HG02852 (cell line): ENCODE measurements at regions not wholly inside any gene's neighbourhood (a gene's known extent, or its start where the extent isn't known, plus 50 kb on each side); places are given as distances from the start of the nearest gene placed in this dataset.
A peak's percentile ranks its signal among the peaks of the same experiment; 100 is the strongest.

Experiments
- ATAC-seq: cut with Tn5 transposase; IDR thresholded peaks from one replicate; pipeline ENCODE4 v1.9.1; 2021; ENCODE audit warnings: mild to moderate bottlenecking, moderate library complexity; ENCODE audit not compliant: unreplicated experiment

DNA sequence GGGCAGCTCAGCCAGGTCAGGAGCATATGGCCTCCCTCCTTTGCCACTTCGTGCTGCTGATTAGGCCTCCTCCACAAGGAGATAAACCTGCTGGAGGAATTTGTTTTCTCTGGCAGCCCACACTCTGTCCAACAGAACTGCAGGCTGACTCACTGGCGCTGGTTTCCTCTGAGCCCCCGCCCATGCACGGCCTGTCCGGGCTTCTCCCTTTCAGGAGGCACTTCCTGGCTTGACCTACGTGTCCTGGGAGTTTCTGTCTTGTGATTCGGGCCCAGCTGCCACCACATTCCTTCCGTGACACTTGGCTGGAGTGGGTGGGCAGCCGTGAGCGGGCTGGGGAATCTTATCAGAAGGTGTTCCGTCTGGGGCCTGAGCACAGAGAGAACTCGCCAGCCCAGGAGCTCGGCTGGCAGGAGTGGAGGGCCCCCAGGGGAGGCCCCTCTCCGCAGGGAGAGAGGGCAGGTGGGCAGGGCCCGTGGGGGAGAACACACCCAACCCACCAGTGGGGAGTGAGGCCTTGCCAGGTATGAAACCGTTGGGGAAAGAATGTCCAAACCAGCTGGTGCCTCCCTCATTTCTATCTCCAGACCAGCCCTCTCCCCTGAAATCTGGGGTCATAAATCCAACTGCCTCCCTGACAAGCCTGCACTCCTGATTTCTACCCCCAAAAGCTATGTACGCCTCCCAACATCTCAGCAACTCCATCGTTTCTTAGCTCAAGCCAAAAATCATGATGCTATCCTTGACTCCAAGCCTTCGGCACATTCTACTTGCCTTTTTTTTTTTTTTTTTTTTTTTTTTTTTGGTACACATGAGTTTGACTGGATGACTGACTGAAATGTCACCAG is 110.6 kb upstream of the MEF2A start:
- ATAC-seq, result no peak

DNA sequence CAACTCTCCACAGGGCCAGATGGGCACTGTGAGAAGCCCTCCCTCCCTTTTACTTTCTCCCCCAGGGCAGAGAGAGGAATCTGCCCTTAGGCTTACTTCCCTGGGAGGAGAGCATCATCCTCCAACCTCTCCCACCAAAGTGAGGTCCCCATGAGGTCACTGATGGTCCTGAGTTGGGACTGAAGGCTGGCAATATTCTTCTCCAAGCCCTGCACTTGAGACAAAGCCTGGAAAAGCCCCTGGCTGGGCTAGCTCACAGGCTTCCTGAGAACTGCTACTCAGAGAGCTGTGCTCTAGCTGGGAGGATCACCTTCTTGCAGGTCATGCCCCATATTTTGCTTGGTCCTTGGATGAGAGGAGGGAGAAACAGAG is 110.0 kb upstream of the MEF2A start:
- no peak for ATAC-seq

DNA sequence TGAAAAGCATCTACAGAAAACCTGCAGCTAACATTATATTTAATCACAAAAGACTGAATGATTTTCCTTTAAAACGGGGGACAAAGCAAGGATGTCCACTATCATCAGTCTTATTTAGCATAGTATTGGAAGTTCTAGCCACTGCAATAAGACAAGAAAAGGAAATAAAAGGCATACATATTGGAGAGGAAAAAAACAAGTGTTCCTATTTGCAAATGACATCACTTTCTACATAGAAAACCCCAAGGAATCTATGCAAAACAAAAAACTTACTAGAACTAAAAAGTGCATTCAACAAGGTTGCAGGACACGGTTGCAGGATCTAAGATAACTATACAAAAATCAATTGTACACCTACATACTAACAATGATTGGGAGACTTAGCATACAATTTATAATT is 101.6 kb upstream of the MEF2A start:
- ATAC-seq, result no peak

- no peak for ATAC-seq
Measured at GRCh38 chr15:99466701-99467337, 99.0 kb upstream of the MEF2A start.

GRCh38 chr15:99467338-99467720 is 98.5 kb upstream of the MEF2A start:
- no peak for ATAC-seq

DNA sequence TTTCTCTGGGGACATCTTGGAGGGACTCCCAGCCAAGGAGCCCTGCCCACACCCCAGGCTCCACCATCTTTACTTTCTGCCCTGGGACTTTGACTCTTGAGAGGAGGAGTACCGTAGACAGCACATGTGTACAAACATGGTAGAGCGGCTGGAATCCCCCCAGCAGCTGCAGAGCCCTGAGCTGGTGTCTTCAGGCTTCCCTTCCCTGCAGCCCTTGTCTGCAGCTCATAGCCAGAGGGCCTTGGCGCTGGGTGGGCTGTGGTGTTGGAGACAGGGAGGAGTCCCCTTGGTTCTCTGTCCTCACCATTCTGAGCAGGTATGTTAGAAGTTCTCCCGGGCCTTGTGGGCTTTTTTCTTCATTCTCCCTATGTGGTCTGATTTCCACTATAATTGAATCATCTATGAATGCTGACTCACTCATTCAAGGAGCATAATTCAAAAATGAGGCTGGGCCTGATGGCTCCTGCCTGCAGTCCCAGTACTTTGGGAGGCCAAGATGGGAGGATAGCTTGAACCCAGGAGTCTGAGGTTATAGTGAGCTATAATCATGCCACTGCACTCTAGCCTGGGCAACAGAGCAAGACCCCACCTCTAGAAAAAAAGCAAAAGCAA is 97.8 kb upstream of the MEF2A start:
- ATAC-seq, result no peak

DNA sequence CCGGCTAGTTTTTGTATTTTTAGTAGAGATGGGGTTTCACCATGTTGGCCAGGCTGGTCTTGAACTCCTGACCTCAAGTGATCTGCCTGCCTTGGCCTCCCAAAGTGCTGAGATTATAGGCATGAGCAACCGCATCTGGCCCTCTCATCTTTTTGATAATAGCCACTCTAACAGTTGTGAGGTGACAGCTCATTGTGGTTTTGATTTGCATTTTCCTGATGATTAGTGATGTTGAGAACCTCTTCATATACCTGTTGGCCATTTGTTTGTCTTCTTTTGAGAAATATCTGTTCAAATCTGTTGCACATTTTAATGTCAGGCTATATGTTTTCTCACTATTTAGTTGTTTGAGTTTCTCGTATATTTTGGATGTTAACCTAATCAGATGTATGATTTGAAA is 95.6 kb upstream of the MEF2A start:
- ATAC-seq, result peak; percentile 58

- ATAC-seq, result no peak
Measured at GRCh38 chr15:99472416-99473145, 93.2 kb upstream of the MEF2A start.

- no peak for ATAC-seq
Measured at GRCh38 chr15:99473981-99474906, 91.5 kb upstream of the MEF2A start.

GRCh38 chr15:99474909-99475753 is 90.7 kb upstream of the MEF2A start:
- no peak for ATAC-seq

DNA sequence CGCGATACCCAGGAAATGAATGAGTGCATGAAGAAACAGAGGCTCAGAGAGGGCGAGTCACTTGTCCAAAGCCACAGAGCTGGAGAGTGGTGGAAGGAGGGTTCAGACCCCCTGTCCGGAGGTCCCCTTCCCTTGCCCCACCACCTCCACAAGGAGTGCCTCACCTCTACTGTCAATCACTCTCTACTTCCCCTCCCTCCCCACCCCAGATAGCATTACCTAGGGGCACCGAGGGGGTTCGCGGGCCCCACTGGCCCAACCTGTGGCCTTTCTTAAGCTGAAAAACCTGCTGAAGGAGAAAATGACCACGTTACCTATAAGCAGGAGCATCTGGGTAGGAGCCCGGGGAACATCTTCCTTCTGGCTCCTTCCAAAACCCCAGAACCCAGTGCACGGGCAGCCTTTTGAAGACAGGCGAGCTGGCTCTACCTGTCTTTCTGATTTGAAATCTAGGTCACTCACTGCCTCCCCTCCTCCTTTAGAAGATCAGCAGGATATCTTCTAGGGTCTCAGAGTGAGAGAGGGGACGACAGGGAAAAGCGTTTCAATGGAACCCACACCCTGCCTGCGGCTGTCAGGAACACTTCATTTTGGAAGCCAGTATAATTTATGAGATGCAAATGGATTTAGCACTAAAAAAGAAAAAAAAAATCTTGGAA is 89.9 kb upstream of the MEF2A start:
- ATAC-seq, result no peak

GRCh38 chr15:99476413-99477222 is 89.2 kb upstream of the MEF2A start:
- peak; percentile 66 for ATAC-seq

GRCh38 chr15:99477791-99478471 is 87.9 kb upstream of the MEF2A start:
- ATAC-seq, result no peak

DNA sequence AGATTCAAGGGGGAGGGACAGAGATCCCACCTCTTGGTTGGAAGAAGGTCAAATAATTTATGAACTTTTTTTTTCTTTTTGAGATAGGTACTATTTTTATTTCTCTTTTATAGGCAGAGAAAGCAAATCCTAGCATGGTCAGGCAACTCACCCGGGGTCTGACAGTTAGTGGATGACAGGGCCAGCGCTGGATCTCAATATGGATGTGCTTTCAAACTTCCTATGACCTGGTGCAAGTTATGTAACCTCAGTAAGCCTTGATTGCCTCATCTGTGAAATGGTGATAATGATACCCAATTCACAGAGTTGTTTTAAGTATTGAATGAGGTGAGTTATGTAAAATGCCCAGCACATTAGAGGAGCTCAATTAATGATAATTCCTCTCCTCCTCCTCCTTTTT is 86.8 kb upstream of the MEF2A start:
- ATAC-seq, result no peak

- no peak for ATAC-seq
Measured at GRCh38 chr15:99480016-99480810, 85.6 kb upstream of the MEF2A start.

DNA sequence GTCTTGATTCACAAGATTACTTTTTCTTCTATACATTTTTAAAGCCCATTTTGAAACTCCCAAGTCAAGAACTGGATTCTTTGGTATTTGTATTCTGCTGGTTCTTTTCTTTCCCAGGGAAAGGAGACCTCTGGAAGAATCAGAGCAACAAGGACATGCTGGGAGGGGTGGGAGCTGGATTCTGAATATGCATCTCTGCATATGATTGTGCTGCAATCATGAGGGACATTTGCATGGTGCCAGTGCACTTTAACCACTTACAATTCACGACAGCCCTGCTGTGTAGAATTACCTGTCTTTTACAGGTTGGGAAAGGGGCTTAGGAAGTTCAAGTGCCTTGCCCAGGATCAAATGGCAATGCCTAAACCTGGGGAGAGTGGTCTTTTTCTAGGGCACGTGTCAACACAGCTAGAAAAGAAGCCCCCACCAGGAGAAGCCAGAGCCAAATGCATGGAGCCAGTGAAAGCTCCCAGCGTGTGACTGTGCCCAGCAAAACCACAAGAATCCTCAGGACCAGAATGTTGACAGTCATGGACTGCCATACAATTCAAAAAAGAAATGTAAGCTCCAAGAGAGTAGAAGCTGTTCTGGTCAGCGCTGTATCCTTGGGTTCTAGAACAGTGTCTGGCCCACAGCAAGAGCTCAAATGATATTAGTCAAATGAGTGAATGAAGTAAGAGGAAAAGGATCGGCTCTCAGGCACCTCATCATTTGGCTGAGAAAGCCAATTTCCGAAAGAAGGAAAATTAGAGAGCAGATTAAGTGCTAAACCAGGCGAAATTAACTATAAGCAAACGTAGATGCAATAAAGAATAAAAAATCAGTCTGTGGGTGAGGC is 84.5 kb upstream of the MEF2A start:
- ATAC-seq, result no peak
